SK-N-MC (cell line): ENCODE measurements at regions not wholly inside any gene's neighbourhood (a gene's known extent, or its start where the extent isn't known, plus 50 kb on each side); places are given as distances from the start of the nearest gene placed in this dataset.

ENCODE experiments used
- EZH2 ChIP-seq: fragments of 200-600 bp; sonication (generic); IDR thresholded peaks from one replicate; pipeline ENCODE4 v1.6.1; 2017; ENCODE audit warnings: antibody characterized with exemption
- FOXP2 ChIP-seq: optimal IDR thresholded peaks from 2 replicates; pipeline ENCODE3; 2011; ENCODE audit warnings: mild to moderate bottlenecking, moderate library complexity; ENCODE audit not compliant: insufficient read depth; ENCODE audit errors: extremely low read length, control extremely low read depth
- POLR2AphosphoS5 ChIP-seq: IDR thresholded peaks from 2 replicates; pipeline ENCODE4 v1.6.1; 2012; ENCODE audit warnings: mild to moderate bottlenecking, low read depth, low read length, borderline replicate concordance

- no peak for TF ChIP-seq EZH2
- TF ChIP-seq FOXP2 = no peak
- TF ChIP-seq POLR2AphosphoS5 = no peak
Measured at GRCh38 chr15:96266456-96266855, 64.0 kb upstream of the NR2F2 start.
